GM19351 (cell line): ENCODE measurements at regions not wholly inside any gene's neighbourhood (a gene's known extent, or its start where the extent isn't known, plus 50 kb on each side); places are given as distances from the start of the nearest gene placed in this dataset.

ENCODE experiments used
- ATAC-seq: cut with Tn5 transposase; IDR thresholded peaks from one replicate; pipeline ENCODE4 v1.9.1; 2021; ENCODE audit warnings: mild to moderate bottlenecking, moderate library complexity; ENCODE audit not compliant: unreplicated experiment

DNA sequence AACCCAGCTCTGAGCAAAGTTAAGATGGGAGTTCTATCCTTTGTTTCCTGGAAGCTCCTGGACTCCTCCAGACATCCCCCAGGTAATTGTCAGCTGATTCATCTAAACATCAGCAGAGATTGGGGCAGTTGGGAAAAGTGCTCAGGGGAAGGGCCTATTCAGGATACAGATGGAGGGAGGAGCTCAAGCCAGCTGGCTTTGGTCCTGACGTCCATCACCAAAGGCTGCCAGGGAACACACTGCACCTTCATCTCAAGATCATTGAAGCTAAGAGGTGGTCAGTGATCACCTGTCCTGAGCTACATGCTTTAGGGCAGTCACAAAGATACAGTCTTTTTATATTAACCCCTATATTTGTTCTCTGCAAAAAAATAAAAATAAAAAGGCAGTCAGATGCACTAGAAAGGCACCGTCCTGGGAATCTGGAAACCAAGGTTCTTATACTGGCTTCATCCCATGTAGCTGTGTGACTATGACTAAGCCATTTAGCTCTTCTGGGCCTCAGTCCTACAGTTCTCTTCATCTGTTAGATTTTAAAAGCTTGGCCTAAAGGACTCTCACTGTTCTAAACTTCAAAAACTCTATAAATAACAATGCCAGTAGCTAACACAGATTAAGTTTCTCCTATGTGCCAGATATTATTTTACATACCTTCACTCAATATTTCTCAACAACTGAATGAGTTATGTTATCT is 446.5 kb downstream of the BCL11A start:
- no peak for ATAC-seq

GRCh38 chr2:60105906-60106305 is 447.5 kb downstream of the BCL11A start:
- ATAC-seq = no peak

DNA sequence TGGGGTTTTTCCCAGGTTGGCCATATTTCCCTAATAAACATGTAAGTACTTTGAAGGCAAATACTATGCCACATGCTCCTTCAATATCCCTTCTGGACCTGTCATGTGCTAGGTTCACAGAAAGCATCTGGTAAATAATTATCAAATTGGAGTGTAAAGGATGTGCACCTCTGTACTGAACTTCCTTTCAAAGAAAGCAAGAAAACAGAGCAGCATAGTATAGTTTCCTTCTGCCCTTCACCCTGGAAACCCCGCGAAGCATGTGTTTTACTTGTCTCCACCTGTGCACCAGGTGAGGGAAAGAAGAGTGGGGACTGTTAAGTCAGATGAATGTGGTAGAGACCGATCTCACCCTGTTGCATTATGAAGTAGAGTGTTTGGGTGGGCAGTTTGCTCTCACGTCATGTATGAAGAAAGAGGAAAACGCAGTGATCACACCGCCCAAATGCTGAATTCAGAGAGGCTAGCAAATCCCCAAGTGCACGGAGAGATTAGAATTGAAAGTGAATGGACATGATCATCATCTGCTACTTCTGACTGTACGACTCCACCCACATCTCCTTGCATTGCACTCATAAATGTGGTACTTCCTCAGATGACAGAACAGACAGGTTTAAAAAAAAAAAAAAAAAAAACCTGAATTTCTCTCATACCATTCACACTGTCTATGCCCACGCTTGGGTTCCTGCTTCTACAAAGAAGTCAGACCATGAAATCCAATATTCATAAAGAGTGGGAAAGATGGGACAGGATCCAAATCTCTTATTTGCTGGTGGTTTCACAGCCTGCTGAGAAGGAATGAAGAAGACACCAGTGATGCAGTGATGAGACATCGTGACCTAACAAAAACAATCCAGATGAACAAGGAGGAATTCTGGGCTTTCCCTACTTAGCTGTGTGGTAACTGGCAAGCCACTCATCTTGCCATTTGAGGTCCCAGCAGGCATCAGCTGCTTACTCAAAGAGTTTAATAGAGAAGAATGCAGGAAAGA is 448.6 kb downstream of the BCL11A start:
- peak; percentile 78 for ATAC-seq

DNA sequence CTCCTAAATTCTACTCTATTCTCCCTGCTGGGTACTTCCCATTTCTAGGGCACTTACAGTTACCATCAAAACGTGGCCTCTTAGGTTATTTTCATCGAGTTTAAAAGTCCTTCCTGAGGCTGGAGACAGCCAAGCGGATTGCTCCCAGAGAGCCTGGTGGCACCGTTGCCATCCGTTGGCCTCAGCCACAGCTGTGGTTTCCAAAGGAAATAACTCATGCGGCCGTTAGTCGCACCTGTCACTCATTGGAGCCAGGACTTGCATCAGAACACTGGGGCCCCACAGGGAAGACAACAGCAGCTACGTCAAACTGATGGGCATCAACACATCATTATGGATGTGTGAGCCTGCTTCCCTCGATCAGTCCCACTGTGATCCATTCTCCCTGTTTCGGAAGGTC is 453.4 kb downstream of the BCL11A start:
- ATAC-seq = no peak

DNA sequence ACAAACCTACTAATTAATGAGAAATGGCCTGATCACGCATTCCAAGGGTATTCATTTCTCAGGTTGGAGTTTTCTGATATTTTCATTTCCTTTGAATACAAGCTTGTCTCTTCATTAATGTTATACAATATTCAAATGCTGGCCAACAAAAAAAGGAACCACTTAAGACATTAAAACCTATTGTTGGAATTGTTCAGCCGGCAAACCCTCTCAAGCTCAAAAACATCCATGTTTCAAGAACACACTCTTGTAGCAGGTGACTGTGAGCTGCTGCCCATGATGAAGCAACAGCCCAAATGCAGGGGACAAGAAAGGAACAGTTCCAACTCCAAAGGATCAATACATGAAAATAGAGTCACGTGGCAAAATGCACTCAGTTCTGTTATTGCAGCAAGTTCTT is 454.5 kb downstream of the BCL11A start:
- ATAC-seq = no peak

GRCh38 chr2:60097298-60097697 is 456.2 kb downstream of the BCL11A start:
- ATAC-seq = no peak

DNA sequence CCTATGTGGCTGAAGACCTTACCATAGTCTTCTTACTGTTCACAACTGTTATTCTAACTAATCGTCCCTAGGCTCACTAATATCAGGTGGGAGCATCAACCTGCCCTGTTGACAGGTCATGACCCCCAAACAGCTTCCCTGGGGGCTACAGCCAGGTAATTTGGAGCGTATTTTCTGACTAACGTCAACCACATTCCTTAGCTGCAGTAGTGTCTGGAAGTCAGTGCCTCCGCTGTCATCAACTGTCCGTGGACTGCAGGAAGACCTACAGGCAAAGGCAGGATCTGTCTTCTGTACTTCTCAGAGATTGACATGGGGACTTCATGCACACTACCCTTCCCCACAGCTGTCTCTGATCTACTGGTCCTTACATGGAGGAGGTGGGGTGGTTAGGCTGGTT is 456.9 kb downstream of the BCL11A start:
- ATAC-seq = no peak

DNA sequence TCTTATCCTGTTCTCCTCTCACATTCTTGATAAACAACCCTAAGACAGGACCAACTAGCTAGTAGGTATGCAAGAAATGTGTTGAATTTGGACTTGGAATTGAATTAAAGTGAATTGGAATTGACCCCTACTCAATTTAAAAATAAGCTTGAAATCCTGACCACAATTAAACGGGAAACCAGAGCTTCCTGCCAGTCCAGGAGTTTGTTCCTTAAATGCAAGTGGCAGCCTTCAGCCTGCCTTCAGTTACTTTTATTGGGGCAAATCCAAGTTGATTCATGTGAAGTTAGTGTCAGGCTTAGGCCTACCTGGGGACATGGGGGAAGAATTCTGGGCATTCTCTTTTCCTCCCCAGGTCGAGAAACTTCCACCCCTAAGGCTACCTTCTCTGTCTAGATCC is 457.6 kb downstream of the BCL11A start:
- no peak for ATAC-seq

GRCh38 chr2:60095202-60095815 is 458.1 kb downstream of the BCL11A start:
- no peak for ATAC-seq

DNA sequence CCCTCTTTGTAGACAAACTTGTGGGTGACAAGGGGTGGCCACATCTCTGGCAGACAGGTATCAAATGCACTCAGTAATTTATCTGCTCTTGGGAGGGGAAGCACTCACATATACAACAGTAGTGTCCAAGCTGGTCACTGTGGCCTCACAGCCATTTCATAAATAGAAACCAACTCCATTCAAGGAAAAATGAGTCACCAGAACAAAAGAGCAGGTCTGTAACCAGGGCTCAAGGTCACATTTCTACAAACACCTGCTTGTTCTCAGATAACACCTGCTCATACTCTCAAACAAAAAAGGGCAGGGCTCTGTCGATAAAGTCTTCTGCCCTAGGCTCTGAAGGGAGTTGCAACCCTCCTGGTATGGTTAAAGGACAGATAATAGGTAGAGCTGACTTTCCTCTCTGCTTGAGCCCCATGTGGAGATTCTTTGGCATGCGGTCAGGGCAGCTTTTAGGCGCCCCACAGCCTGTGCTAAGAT is 459.0 kb downstream of the BCL11A start:
- no peak for ATAC-seq

GRCh38 chr2:60092781-60093180 is 460.7 kb downstream of the BCL11A start:
- ATAC-seq = no peak

- ATAC-seq = no peak
These were observed 461.6 kb downstream of the BCL11A start for GRCh38 chr2:60091894-60092293.

GRCh38 chr2:60091266-60091665 is 462.2 kb downstream of the BCL11A start:
- no peak for ATAC-seq

- ATAC-seq = no peak
These were observed 473.9 kb downstream of the BCL11A start for GRCh38 chr2:60079562-60079961.

- no peak for ATAC-seq
These were observed 478.4 kb downstream of the BCL11A start for GRCh38 chr2:60075048-60075447.

DNA sequence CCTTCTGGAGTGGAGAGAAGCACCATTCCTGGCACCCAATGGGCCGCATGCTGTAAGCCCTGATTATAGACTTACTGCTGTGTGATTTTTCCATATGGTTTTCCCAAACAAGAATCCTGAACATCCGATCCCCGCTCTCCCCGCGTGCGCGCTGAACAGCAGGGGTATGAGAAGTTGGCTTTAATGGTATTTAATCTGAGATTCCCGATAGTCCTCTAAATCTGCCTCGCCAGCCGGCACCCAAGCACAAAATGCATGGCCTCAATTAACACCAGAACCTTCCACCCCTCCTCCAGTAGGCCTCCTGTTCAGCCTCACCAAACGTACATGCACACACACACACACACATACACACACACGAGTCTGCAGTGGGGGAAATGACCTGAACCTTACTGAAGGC is 480.3 kb downstream of the BCL11A start:
- ATAC-seq = no peak

- ATAC-seq = no peak
These were observed 480.8 kb downstream of the BCL11A start for GRCh38 chr2:60072609-60073008.

DNA sequence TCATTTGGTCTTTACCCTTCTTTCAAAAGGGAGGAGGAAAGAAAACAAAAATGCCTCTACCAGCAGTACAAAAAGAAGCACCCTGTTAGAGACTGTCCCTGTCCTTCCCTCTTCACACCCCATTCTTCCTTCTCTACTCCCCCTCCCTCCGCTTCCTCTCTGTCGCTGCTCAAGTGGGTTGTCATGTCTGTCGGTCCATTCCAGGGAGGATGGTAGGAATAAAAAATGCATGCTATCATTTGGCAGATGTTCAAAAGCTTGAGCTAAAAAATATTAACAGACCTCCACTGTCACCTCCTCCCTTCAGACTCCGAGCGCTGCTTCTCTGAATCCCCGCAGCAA is 482.0 kb downstream of the BCL11A start:
- ATAC-seq = no peak

GRCh38 chr2:60070736-60071489 is 482.5 kb downstream of the BCL11A start:
- ATAC-seq = no peak

DNA sequence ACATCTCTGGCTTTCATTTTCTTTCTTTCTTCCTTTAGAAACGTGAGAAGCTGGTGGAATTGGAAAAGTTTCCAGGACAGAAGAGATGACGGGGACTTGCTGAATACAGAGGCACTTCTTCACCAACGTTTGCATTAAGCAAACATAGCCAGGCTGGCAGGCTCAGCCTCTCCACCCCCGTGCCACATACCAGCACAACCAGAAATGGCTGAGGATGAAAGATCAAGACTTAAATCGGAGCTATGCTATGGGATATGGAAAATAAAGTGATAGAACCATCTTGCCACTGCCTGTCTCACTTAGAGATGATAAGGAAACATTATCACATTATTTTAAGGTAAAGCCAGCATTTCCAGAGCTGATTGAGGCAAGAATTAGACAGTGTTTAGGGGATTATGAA is 483.3 kb downstream of the BCL11A start:
- no peak for ATAC-seq

DNA sequence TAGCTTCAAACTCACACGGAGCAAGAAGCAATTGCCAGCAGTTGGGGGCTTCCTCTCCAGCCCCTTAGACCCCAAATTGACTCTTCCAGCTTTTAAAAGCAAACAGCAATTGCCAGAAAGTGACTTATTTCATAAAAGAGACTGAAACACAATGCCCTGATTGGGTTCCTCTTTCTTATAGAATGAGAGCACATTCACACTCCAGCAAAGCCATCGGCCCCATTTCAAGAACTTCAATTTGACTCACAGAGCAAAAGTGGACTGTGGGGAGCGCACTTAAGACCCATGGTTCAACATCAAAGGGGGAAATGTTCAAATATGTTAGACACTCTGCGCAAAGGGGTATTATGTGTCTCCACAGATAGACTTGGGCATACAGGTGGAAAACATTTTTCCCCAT is 484.7 kb downstream of the BCL11A start:
- ATAC-seq = peak; percentile 76
